Lower leg skin (tissue), 4 donors: ENCODE measurements at regions not wholly inside any gene's neighbourhood (a gene's known extent, or its start where the extent isn't known, plus 50 kb on each side); places are given as distances from the start of the nearest gene placed in this dataset.

Source experiments
- DNase-seq, 2 donors: peaks; one replicate each; pipeline ENCODE4 v3.0.0-alpha.2; 2019; ENCODE audit warnings: low spot score in 2 of 2
- H3K4me3 ChIP-seq: fragments of 200-600 bp; sonication (generic); 2 replicates; pipeline ENCODE4 v1.5.1; 2017; ENCODE audit warnings: mild to moderate bottlenecking, low read depth; ENCODE audit not compliant: poor library complexity, severe bottlenecking
- POLR2A ChIP-seq, 2 donors: fragments of 450-650 bp; IDR thresholded peaks; one replicate each; pipeline ENCODE4 v1.6.1; 2016 to 2017; ENCODE audit warnings: antibody characterized with exemption in 2 of 2, mild to moderate bottlenecking in 1 of 2, moderate library complexity in 1 of 2
- WGBS, 2 donors: methylation state at CpG; one replicate each; pipeline ENCODE4 v1.1.5; 2018; 5-methylcytosine and 5-hydroxymethylcytosine counted together
- intact Hi-C: fragments of 100-400 bp; cut with DNase I; formaldehyde crosslinking; loops from one replicate; pipeline ENCODE4 v1.15.0; 2023; ENCODE audit warnings: low total_unique reads
- TF ChIP-seq, protein P1 (sequence below), 3 donors: fragments of 450-650 bp; IDR thresholded peaks; one replicate each; pipeline ENCODE4 v1.5.1; 2016; ENCODE audit warnings: antibody characterized with exemption in 3 of 3, mild to moderate bottlenecking in 3 of 3, moderate library complexity in 2 of 3

DNA sequence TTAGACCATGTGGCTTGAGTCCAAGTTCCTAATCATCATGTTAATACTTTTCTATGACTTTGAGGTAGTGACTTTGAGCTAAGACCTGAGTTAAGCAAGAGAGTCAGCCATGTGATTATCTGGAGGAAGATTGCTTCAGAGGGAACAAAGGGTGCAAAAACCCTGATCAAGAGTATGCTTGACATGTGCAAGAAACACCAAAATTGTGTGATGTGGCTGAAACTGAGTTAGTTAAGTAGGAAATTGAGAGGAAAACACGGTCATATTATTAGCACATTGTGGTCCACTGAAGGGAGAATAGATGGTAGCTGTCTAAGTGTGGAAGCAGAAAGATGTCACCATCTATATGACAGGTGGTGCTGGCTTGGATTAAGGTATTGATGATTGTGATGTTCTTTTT, 130.4 kb upstream of the MON1B start:
- no peak for DNase-seq
- intact Hi-C loops, result no loop called here
- no peak overlapping the region for H3K4me3 ChIP-seq
- WGBS, 2 donors, result 77 to 86% methylated on average over 1 of the region's 1 CpG
- TF ChIP-seq POLR2A (IDR thresholded peaks at IDR 0.05), result no peak
- TF ChIP-seq, protein P1, sequence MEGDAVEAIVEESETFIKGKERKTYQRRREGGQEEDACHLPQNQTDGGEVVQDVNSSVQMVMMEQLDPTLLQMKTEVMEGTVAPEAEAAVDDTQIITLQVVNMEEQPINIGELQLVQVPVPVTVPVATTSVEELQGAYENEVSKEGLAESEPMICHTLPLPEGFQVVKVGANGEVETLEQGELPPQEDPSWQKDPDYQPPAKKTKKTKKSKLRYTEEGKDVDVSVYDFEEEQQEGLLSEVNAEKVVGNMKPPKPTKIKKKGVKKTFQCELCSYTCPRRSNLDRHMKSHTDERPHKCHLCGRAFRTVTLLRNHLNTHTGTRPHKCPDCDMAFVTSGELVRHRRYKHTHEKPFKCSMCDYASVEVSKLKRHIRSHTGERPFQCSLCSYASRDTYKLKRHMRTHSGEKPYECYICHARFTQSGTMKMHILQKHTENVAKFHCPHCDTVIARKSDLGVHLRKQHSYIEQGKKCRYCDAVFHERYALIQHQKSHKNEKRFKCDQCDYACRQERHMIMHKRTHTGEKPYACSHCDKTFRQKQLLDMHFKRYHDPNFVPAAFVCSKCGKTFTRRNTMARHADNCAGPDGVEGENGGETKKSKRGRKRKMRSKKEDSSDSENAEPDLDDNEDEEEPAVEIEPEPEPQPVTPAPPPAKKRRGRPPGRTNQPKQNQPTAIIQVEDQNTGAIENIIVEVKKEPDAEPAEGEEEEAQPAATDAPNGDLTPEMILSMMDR (IDR thresholded peaks at IDR 0.05), result no peak

DNA sequence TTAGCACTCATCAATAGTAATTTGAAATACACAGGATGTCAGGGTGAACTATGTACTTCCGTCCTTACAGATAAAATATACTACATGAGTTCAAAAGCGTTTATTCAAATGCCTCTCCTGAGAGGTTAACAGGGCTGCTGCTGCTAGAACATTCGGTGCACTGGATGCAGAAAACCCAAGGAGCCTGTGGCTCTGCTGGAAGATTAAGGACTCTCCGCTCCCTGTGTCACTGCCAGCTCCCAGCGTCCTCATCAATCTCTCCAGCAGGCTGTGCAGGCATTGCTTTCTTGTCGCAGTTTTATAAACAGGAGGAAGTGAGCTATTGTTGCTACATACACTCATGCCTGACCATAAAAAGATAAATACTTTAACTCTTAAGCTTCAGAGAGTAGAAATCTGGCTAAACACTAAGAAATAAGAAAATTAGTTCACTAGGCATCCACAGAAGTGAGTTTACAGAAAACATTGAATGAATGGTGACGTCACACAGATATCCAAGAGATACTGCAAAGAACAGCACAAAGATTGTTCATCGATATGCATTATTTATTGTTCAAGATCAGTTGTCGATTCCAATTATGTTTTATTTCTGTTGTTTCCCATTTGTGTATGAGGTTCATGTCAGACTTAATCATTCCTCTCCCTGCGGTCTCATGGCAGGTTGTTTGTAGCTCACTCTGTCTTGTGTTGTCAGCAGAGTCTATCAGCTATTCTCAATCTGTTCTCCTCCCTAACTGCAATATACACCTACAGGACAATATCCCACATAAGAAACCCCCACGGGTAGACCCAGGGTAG, 127.9 kb upstream of the MON1B start:
- no peak for TF ChIP-seq POLR2A (IDR thresholded peaks at IDR 0.05)
- TF ChIP-seq, protein P1 (IDR thresholded peaks at IDR 0.05), result no peak
- intact Hi-C loops, result no loop called here
- 41 to 42% methylated on average over 11 of the region's 11 CpGs for whole genome bisulfite sequencing, 2 donors
- no peak for DNase-seq
- H3K4me3 ChIP-seq, result no peak overlapping the region

DNA sequence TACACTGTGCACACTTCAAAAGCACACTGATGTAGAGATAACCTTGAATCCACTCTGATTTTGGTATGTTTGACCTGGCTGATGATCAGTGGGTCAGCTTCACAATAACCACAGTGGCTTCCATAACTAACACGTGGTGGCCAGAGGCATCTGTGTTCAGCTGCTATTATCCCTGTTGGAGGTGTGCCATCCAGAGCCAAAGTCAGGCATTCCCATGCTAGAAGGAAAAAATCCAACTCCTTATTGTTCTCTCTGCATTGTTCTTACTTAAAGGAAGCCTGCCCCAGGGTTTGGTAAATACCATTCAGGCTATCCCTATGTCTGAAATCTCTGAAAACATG, 127.3 kb upstream of the MON1B start:
- H3K4me3 ChIP-seq, result no peak overlapping the region
- intact Hi-C loops, result no loop called here
- TF ChIP-seq POLR2A (IDR thresholded peaks at IDR 0.05), result no peak
- TF ChIP-seq, protein P1 (IDR thresholded peaks at IDR 0.05), result no peak
- 21 to 36% methylated on average over 1 of the region's 1 CpG for WGBS, 2 donors
- DNase-seq, result no peak

DNA sequence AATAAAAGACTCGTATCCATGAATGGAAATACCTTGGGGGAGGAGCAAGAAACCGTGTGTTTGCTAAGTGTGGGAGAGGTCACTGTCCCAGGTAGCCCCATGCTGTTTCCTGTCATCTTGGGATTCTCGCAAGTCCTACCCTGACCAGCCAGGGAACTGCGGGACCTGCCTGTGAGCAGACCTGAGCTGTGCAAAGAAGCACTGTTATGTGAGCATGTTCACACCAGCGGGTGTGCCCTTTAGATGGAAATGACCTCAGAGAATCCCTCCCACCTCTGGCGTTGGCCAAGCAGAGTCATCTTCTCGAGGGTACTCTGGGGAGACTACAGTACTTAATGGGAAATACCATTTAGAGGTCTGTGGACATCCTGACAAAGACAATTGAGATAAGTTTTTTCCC, 127.0 kb upstream of the MON1B start:
- 64 to 65% methylated on average over 7 of the region's 7 CpGs for WGBS, 2 donors
- no peak for DNase-seq
- H3K4me3 ChIP-seq, result no peak overlapping the region
- intact Hi-C loops, result no loop called here
- no peak for TF ChIP-seq POLR2A (IDR thresholded peaks at IDR 0.05)
- TF ChIP-seq, protein P1 (IDR thresholded peaks at IDR 0.05), result no peak

DNA sequence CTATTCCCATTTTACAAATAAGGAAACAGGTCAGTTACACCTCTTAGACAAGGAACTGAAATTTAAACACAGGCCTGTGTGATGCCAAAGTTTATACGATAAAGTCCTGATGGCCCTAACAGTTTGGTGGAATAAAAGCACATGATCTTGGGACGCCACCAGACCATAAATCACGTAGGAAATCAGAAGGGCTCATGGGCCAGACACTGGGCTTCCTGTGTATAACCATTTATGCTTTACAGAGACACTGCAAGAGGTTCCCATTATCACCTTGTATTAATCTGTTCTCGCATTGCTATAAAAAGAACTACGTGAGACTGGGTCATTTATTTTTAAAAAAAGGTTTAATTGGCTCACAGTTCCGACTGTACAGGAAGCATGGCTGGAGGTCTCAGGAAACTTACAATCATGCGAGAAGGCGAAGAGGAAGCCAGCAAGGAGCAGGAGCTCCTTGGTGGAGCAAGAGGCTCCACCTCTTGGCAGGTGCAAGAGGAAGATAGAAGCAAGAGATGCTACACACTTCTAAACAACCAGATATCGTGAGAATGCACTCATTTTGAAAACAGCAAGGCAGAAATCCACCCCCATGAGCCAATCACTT, 124.0 kb upstream of the MON1B start:
- H3K4me3 ChIP-seq, result no peak overlapping the region
- no peak for TF ChIP-seq POLR2A (IDR thresholded peaks at IDR 0.05)
- TF ChIP-seq, protein P1 (IDR thresholded peaks at IDR 0.05), result no peak
- DNase-seq, result no peak
- intact Hi-C loops, result no loop called here
- WGBS, 2 donors, result 60 to 63% methylated on average over 9 of the region's 9 CpGs
